Gastroesophageal sphincter (tissue), 4 donors: ENCODE measurements at regions not wholly inside any gene's neighbourhood (a gene's known extent, or its start where the extent isn't known, plus 50 kb on each side); places are given as distances from the start of the nearest gene placed in this dataset.
"Not testable (repeated sequence)": the region's sequence is repeated elsewhere in the genome, so short reads cannot be mapped to it uniquely, and the experiment has no call there.

ENCODE experiments used
- ATAC-seq: fragments of 150-250 bp; one replicate; pipeline ENCODE4 v1.9.1; 2016; ENCODE audit warnings: mild to moderate bottlenecking, moderate library complexity
- H3K27ac ChIP-seq, 4 donors: fragments of 200-600 bp; sonication (generic) in 3 of 4; 1 replicate in 3 of 4; 2 replicates in 1 of 4; pipeline ENCODE4 v1.5.1; 2016 to 2019
- H3K27me3 ChIP-seq: fragments of 200-600 bp; sonication (generic); one replicate; pipeline ENCODE4 v1.5.1; 2019
- H3K36me3 ChIP-seq, 2 donors: fragments of 200-600 bp; sonication (generic); one replicate each; pipeline ENCODE4 v1.5.1; 2019; ENCODE audit warnings: control low read depth in 1 of 2
- H3K4me1 ChIP-seq, 3 donors: fragments of 200-600 bp; sonication (generic); 1 replicate in 2 of 3; 2 replicates in 1 of 3; pipeline ENCODE4 v1.5.1; 2016 to 2019; ENCODE audit warnings: control low read depth in 2 of 3
- H3K4me3 ChIP-seq, 2 donors: fragments of 200-600 bp; sonication (generic); one replicate each; pipeline ENCODE4 v1.5.1; 2019; ENCODE audit warnings: mild to moderate bottlenecking in 1 of 2, moderate library complexity in 1 of 2
- H3K9me3 ChIP-seq, 3 donors: fragments of 200-600 bp; sonication (generic); one replicate each; pipeline ENCODE4 v1.5.1; 2017 to 2019; ENCODE audit warnings: control low read depth in 2 of 3
- CTCF ChIP-seq, 4 experiments: fragments of 200-600 bp in 2 of 4; fragments of 450-650 bp in 2 of 4; sonication (generic) in 1 of 4; IDR thresholded peaks; one replicate each; pipeline ENCODE4 v1.5.1; 2017 to 2019; ENCODE audit warnings: antibody characterized with exemption in 4 of 4, mild to moderate bottlenecking in 2 of 4, moderate library complexity in 2 of 4
- EP300 ChIP-seq: sonication (generic); formaldehyde crosslinking; IDR thresholded peaks from one replicate; pipeline ENCODE4 v1.6.1; 2017; ENCODE audit warnings: antibody characterized with exemption, mild to moderate bottlenecking
- POLR2A ChIP-seq, 2 donors: fragments of 450-650 bp; IDR thresholded peaks; one replicate each; pipeline ENCODE4 v1.6.1; 2017; ENCODE audit warnings: antibody characterized with exemption in 2 of 2, mild to moderate bottlenecking in 2 of 2, moderate library complexity in 1 of 2
- POLR2AphosphoS5 ChIP-seq: sonication (generic); formaldehyde crosslinking; IDR thresholded peaks from one replicate; pipeline ENCODE4 v1.6.1; 2017; ENCODE audit warnings: antibody characterized with exemption
- WGBS, 2 donors: methylation state at CpG; one replicate each; pipeline ENCODE4 v1.1.5; 2018; ENCODE audit warnings: low coverage in 1 of 2; 5-methylcytosine and 5-hydroxymethylcytosine counted together

GRCh38 chr2:7867867-7868266, 814.0 kb upstream of the ID2 start:
- no peak for TF ChIP-seq CTCF (IDR thresholded peaks at IDR 0.05)
- no peak for TF ChIP-seq POLR2AphosphoS5
- no peak for TF ChIP-seq POLR2A (IDR thresholded peaks at IDR 0.05)
- no peak for TF ChIP-seq EP300
- no peaks in the 10 kb centered on the region for H3K9me3 ChIP-seq
- H3K27ac ChIP-seq, result no peak overlapping the region
- H3K27me3 ChIP-seq, result no peaks in the 10 kb centered on the region
- H3K36me3 ChIP-seq, result no peaks in the 10 kb centered on the region
- no peaks in the 10 kb centered on the region for H3K4me1 ChIP-seq
- 80 to 88% methylated on average over 2 of the region's 2 CpGs for WGBS, 2 donors
- no peak overlapping the region for H3K4me3 ChIP-seq
- no peak for ATAC-seq

- Histone ChIP-seq H3K4me1 (no peaks in the 10 kb centered on the region), H3K9me3 (no peaks in the 10 kb centered on the region), H3K27me3 (no peaks in the 10 kb centered on the region), H3K36me3 (no peaks in the 10 kb centered on the region), H3K27ac (no peak overlapping the region), H3K4me3 (no peak overlapping the region)
- WGBS, 2 donors, result 59 to 70% methylated on average over 5 to 6 of the region's 6 CpGs
- no peak for ATAC-seq
- TF ChIP-seq EP300 (no peak), POLR2A (IDR thresholded peaks at IDR 0.05) (no peak), CTCF (IDR thresholded peaks at IDR 0.05) (no peak), POLR2AphosphoS5 (no peak)
These were observed 813.0 kb upstream of the ID2 start for GRCh38 chr2:7868836-7869235.

- H3K27me3 ChIP-seq, H3K4me1 ChIP-seq, H3K9me3 ChIP-seq, H3K36me3 ChIP-seq, H3K27ac ChIP-seq, H3K4me3 ChIP-seq, ATAC-seq: not testable (repeated sequence)
- WGBS, 2 donors, result 89 to 98% methylated on average over 7 to 8 of the region's 8 CpGs
These were observed 805.4 kb upstream of the ID2 start for GRCh38 chr2:7876445-7876844.

GRCh38 chr2:7878266-7878665, 803.6 kb upstream of the ID2 start:
- not testable (repeated sequence) for H3K36me3 ChIP-seq, H3K27ac ChIP-seq, H3K4me1 ChIP-seq, H3K27me3 ChIP-seq, H3K4me3 ChIP-seq, H3K9me3 ChIP-seq, ATAC-seq
- 85 to 92% methylated on average over 3 to 9 of the region's 12 CpGs for WGBS, 2 donors

- H3K27ac ChIP-seq, result no peak overlapping the region
- TF ChIP-seq CTCF (IDR thresholded peaks at IDR 0.05) (no peak), POLR2AphosphoS5 (no peak), POLR2A (IDR thresholded peaks at IDR 0.05) (no peak), EP300 (no peak)
- no peaks in the 10 kb centered on the region for H3K4me1 ChIP-seq
- no peak overlapping the region for H3K4me3 ChIP-seq
- no peaks in the 10 kb centered on the region for H3K9me3 ChIP-seq
- H3K27me3 ChIP-seq, result no peaks in the 10 kb centered on the region
- no peaks in the 10 kb centered on the region for H3K36me3 ChIP-seq
- 70 to 72% methylated on average over 8 to 10 of the region's 12 CpGs for WGBS, 2 donors
- ATAC-seq, result no peak
These were observed 802.9 kb upstream of the ID2 start for GRCh38 chr2:7878786-7879482.

- ATAC-seq, result no peak
- whole genome bisulfite sequencing, 2 donors, result 100% methylated on average over 1 of the region's 1 CpG
- Histone ChIP-seq H3K4me1 (no peaks in the 10 kb centered on the region), H3K9me3 (no peaks in the 10 kb centered on the region), H3K36me3 (no peaks in the 10 kb centered on the region), H3K27ac (no peak overlapping the region), H3K27me3 (no peaks in the 10 kb centered on the region), H3K4me3 (no peak overlapping the region)
- no peak for TF ChIP-seq POLR2AphosphoS5
- TF ChIP-seq EP300, result no peak
- no peak for TF ChIP-seq CTCF (IDR thresholded peaks at IDR 0.05)
- TF ChIP-seq POLR2A (IDR thresholded peaks at IDR 0.05), result no peak
These were observed 802.4 kb upstream of the ID2 start for GRCh38 chr2:7879483-7879835.
